ENCODE measurements at regions not wholly inside any gene's neighbourhood (a gene's known extent, or its start where the extent isn't known, plus 50 kb on each side); places are given as distances from the start of the nearest gene placed in this dataset.
A peak's percentile ranks its signal among the peaks of the same experiment; 100 is the strongest.
"Not testable (repeated sequence)": the region's sequence is repeated elsewhere in the genome, so short reads cannot be mapped to it uniquely, and the experiment has no call there.

GRCh38 chr16:21361612-21362227 lies 83.6 kb upstream of the CRYM start:
- not testable (repeated sequence) for DNase-seq

- not testable (repeated sequence) for DNase-seq
Observed at GRCh38 chr16:21361045-21361444, 83.0 kb upstream of the CRYM start.

GRCh38 chr16:21359513-21359912 lies 81.4 kb upstream of the CRYM start:
- not testable (repeated sequence) for DNase-seq

- not testable (repeated sequence) for DNase-seq
Observed at GRCh38 chr16:21358261-21358795, 80.2 kb upstream of the CRYM start.

GRCh38 chr16:21356308-21356707 lies 78.2 kb upstream of the CRYM start:
- not testable (repeated sequence) for DNase-seq

GRCh38 chr16:21351433-21351832 lies 73.3 kb upstream of the CRYM start:
- not testable (repeated sequence) for DNase-seq

- not testable (repeated sequence) for DNase-seq
Observed at GRCh38 chr16:21350851-21351250, 72.8 kb upstream of the CRYM start.

GRCh38 chr16:21349336-21349735 lies 71.2 kb upstream of the CRYM start:
- DNase-seq, result not testable (repeated sequence)

- DNase-seq, result not testable (repeated sequence)
Observed at GRCh38 chr16:21348815-21349214, 70.7 kb upstream of the CRYM start.

GRCh38 chr16:21347538-21347937 lies 69.4 kb upstream of the CRYM start:
- DNase-seq, result not testable (repeated sequence)

GRCh38 chr16:21346756-21347491 lies 68.8 kb upstream of the CRYM start:
- DNase-seq, result not testable (repeated sequence)

- DNase-seq, result not testable (repeated sequence)
Observed at GRCh38 chr16:21344361-21344912, 66.3 kb upstream of the CRYM start.

GRCh38 chr16:21341101-21341500 lies 63.0 kb upstream of the CRYM start:
- DNase-seq, result no peak

GRCh38 chr16:21339941-21340340 lies 61.9 kb upstream of the CRYM start:
- no peak for DNase-seq

GRCh38 chr16:21339269-21339641 lies 61.2 kb upstream of the CRYM start:
- no peak for DNase-seq

- DNase-seq, result peak; percentile 72
Observed at GRCh38 chr16:21338537-21339268, 60.6 kb upstream of the CRYM start.

- no peak for DNase-seq
Observed at GRCh38 chr16:21336231-21336630, 58.1 kb upstream of the CRYM start.

- not testable (repeated sequence) for DNase-seq
Observed at GRCh38 chr16:21334188-21335146, 56.4 kb upstream of the CRYM start.

- DNase-seq, result not testable (repeated sequence)
Observed at GRCh38 chr16:21333683-21334082, 55.6 kb upstream of the CRYM start.
